Loucy (cell line): ENCODE measurements at regions not wholly inside any gene's neighbourhood (a gene's known extent, or its start where the extent isn't known, plus 50 kb on each side); places are given as distances from the start of the nearest gene placed in this dataset.

Source experiments
- H2AFZ ChIP-seq: fragments of 200-600 bp; sonication (generic); 2 replicates; pipeline ENCODE4 v1.6.0; 2016; ENCODE audit warnings: antibody characterized with exemption, mild to moderate bottlenecking, low read length, moderate library complexity
- H3F3A ChIP-seq: fragments of 200-600 bp; 2 replicates; pipeline ENCODE4 v1.6.0; 2016; ENCODE audit warnings: antibody characterized with exemption, low read depth, mild to moderate bottlenecking
- H3K27me3 ChIP-seq: fragments of 200-600 bp; sonication (generic); 2 replicates; pipeline ENCODE4 v1.6.1; 2014; ENCODE audit warnings: low read length, mild to moderate bottlenecking; ENCODE audit not compliant: insufficient read depth, poor library complexity, severe bottlenecking
- H3K36me3 ChIP-seq: fragments of 200-600 bp; sonication (generic); 2 replicates; pipeline ENCODE4 v1.6.1; 2016; ENCODE audit warnings: low read length; ENCODE audit not compliant: insufficient read depth
- H3K4me1 ChIP-seq: fragments of 200-600 bp; sonication (generic); 2 replicates; pipeline ENCODE4 v1.5.1; 2014; ENCODE audit warnings: low read length, mild to moderate bottlenecking; ENCODE audit not compliant: insufficient read depth, poor library complexity, severe bottlenecking
- H3K4me2 ChIP-seq: fragments of 200-600 bp; sonication (generic); 2 replicates; pipeline ENCODE4 v1.6.0; 2014; ENCODE audit warnings: antibody characterized with exemption, low read length, low read depth, mild to moderate bottlenecking; ENCODE audit not compliant: poor library complexity, severe bottlenecking
- H3K4me3 ChIP-seq: fragments of 200-600 bp; sonication (generic); 2 replicates; pipeline ENCODE4 v1.5.1; 2014; ENCODE audit warnings: low read length, mild to moderate bottlenecking, mixed read lengths; ENCODE audit not compliant: poor library complexity, severe bottlenecking
- H3K79me2 ChIP-seq: fragments of 200-600 bp; sonication (generic); 2 replicates; pipeline ENCODE4 v1.6.1; 2014; ENCODE audit warnings: low read length; ENCODE audit not compliant: insufficient read depth
- H3K9ac ChIP-seq: fragments of 200-600 bp; sonication (generic); 2 replicates; pipeline ENCODE4 v1.6.0; 2014; ENCODE audit warnings: mild to moderate bottlenecking, low read depth, low read length, moderate library complexity; ENCODE audit not compliant: poor library complexity, severe bottlenecking
- H3K9me2 ChIP-seq: fragments of 200-600 bp; sonication (generic); replicated peaks from 2 replicates; pipeline ENCODE4 v1.6.1; 2016; ENCODE audit warnings: low read depth, low read length, mixed read lengths
- H3K9me3 ChIP-seq: fragments of 200-600 bp; sonication (generic); 2 replicates; pipeline ENCODE4 v1.6.1; 2014; ENCODE audit warnings: mild to moderate bottlenecking, antibody characterized with exemption, low read length, low read depth; ENCODE audit not compliant: insufficient read depth
- H4K20me1 ChIP-seq: fragments of 200-600 bp; sonication (generic); 2 replicates; pipeline ENCODE4 v1.6.0; 2014; ENCODE audit warnings: antibody characterized with exemption, low read length, mild to moderate bottlenecking; ENCODE audit not compliant: insufficient read depth, poor library complexity, severe bottlenecking
- CTCF ChIP-seq: fragments of 200-600 bp; sonication (generic); conservative IDR thresholded peaks from 2 replicates; pipeline ENCODE4 v1.5.1; 2014; ENCODE audit warnings: mild to moderate bottlenecking, antibody characterized with exemption, low read length
- EZH2phosphoT487 ChIP-seq: fragments of 200-600 bp; IDR thresholded peaks from 2 replicates; pipeline ENCODE4 v1.6.1; 2018; ENCODE audit warnings: antibody characterized with exemption, mild to moderate bottlenecking, moderate library complexity, borderline replicate concordance

- no peaks in the 10 kb centered on the region for H3K9me3 ChIP-seq
- TF ChIP-seq EZH2phosphoT487 (no peak), CTCF (no peak)
- no peaks in the 10 kb centered on the region for H3K4me1 ChIP-seq
- no peaks in the 10 kb centered on the region for H4K20me1 ChIP-seq
- no peak overlapping the region for H2AFZ ChIP-seq
- no peak overlapping the region for H3K9ac ChIP-seq
- no peaks in the 10 kb centered on the region for H3K9me2 ChIP-seq
- no peaks in the 10 kb centered on the region for H3F3A ChIP-seq
- H3K79me2 ChIP-seq = no peaks in the 10 kb centered on the region
- H3K4me3 ChIP-seq = no peak overlapping the region
- H3K4me2 ChIP-seq = no peak overlapping the region
- H3K36me3 ChIP-seq = no peaks in the 10 kb centered on the region
- no peaks in the 10 kb centered on the region for H3K27me3 ChIP-seq
Measured at GRCh38 chr3:176687754-176688153, 509.5 kb downstream of the TBL1XR1 start.

- Histone ChIP-seq H3F3A (no peaks in the 10 kb centered on the region), H3K4me3 (no peak overlapping the region), H2AFZ (no peak overlapping the region), H3K79me2 (no peaks in the 10 kb centered on the region), H3K4me1 (no peaks in the 10 kb centered on the region), H3K4me2 (no peak overlapping the region), H3K9me3 (no peaks in the 10 kb centered on the region), H3K36me3 (no peaks in the 10 kb centered on the region), H3K27me3 (no peaks in the 10 kb centered on the region), H3K9me2 (no peaks in the 10 kb centered on the region), H3K9ac (no peak overlapping the region), H4K20me1 (no peaks in the 10 kb centered on the region)
- TF ChIP-seq EZH2phosphoT487 = no peak
- no peak for TF ChIP-seq CTCF
Measured at GRCh38 chr3:176683382-176683781, 513.9 kb downstream of the TBL1XR1 start.

- H3F3A ChIP-seq = no peaks in the 10 kb centered on the region
- TF ChIP-seq CTCF (peak; percentile 54), EZH2phosphoT487 (no peak)
- H2AFZ ChIP-seq = no peak overlapping the region; the same call in 1 of the 2 replicates
- no peaks in the 10 kb centered on the region for H3K9me3 ChIP-seq
- H3K4me3 ChIP-seq = no peak overlapping the region
- no peak overlapping the region for H3K9ac ChIP-seq
- no peaks in the 10 kb centered on the region for H3K9me2 ChIP-seq
- H3K36me3 ChIP-seq = no peaks in the 10 kb centered on the region
- H3K4me1 ChIP-seq = no peaks in the 10 kb centered on the region
- no peaks in the 10 kb centered on the region for H3K27me3 ChIP-seq
- H3K4me2 ChIP-seq = no peak overlapping the region
- H3K79me2 ChIP-seq = no peaks in the 10 kb centered on the region
- no peaks in the 10 kb centered on the region for H4K20me1 ChIP-seq
Measured at GRCh38 chr3:176663837-176664831, 533.1 kb downstream of the TBL1XR1 start.
